Sigmoid colon (tissue), 6 donors: ENCODE measurements at regions not wholly inside any gene's neighbourhood (a gene's known extent, or its start where the extent isn't known, plus 50 kb on each side); places are given as distances from the start of the nearest gene placed in this dataset.

Source experiments
- DNase-seq: peaks from one replicate; pipeline ENCODE4 v3.0.0-alpha.2; 2019
- H3K27ac ChIP-seq, 4 donors: fragments of 200-600 bp; sonication (generic); one replicate each; pipeline ENCODE4 v1.5.1; 2016 to 2019; ENCODE audit warnings: mild to moderate bottlenecking in 1 of 4
- H3K27me3 ChIP-seq, 3 donors: fragments of 200-600 bp; sonication (generic); one replicate each; pipeline ENCODE4 v1.5.1; 2019; ENCODE audit warnings: mild to moderate bottlenecking in 1 of 3
- H3K36me3 ChIP-seq, 4 donors: fragments of 200-600 bp; sonication (generic); one replicate each; pipeline ENCODE4 v1.5.1; 2016 to 2019
- H3K4me1 ChIP-seq, 4 donors: fragments of 200-600 bp; sonication (generic); one replicate each; pipeline ENCODE4 v1.5.1; 2017 to 2019
- H3K4me3 ChIP-seq, 4 donors: fragments of 200-600 bp; sonication (generic); one replicate each; pipeline ENCODE4 v1.5.1; 2017 to 2019; ENCODE audit warnings: mild to moderate bottlenecking in 2 of 4, moderate library complexity in 1 of 4
- H3K9me3 ChIP-seq, 4 donors: fragments of 200-600 bp in 3 of 4; sonication (generic) in 3 of 4; one replicate each; pipeline versions ENCODE4 v1.5.1 to v1.6.1; 2013 to 2019
- EP300 ChIP-seq, 4 donors: sonication (generic); formaldehyde crosslinking; IDR thresholded peaks; one replicate each; pipeline ENCODE4 v1.6.1; 2017; ENCODE audit warnings: antibody characterized with exemption in 4 of 4
- POLR2A ChIP-seq, 2 donors: fragments of 450-650 bp; IDR thresholded peaks; one replicate each; pipeline ENCODE4 v1.6.1; 2016; ENCODE audit warnings: antibody characterized with exemption in 2 of 2, mild to moderate bottlenecking in 2 of 2, moderate library complexity in 2 of 2
- POLR2AphosphoS5 ChIP-seq, 4 donors: sonication (generic); formaldehyde crosslinking; IDR thresholded peaks; one replicate each; pipeline ENCODE4 v1.6.1; 2017; ENCODE audit warnings: antibody characterized with exemption in 4 of 4
- WGBS, 2 donors: extraction: QIAGEN DNeasy Blood & Tissue Kit; methylation state at CpG; one replicate each; pipeline ENCODE4 v1.1.7; 2013; 5-methylcytosine and 5-hydroxymethylcytosine counted together
- intact Hi-C: fragments of 100-400 bp; cut with DNase I; formaldehyde crosslinking; loops from one replicate; pipeline ENCODE4 v1.15.1; 2023
- TF ChIP-seq, protein P1 (sequence below), 4 experiments: fragments of 450-650 bp in 3 of 4; fragments of 200-600 bp in 1 of 4; IDR thresholded peaks; one replicate each; pipeline ENCODE4 v1.5.1; 2016 to 2019; ENCODE audit warnings: antibody characterized with exemption in 4 of 4, mild to moderate bottlenecking in 3 of 4, moderate library complexity in 2 of 4
- donor health status: healthy with polysubstance abuse.
- donor health status: healthy.

DNA sequence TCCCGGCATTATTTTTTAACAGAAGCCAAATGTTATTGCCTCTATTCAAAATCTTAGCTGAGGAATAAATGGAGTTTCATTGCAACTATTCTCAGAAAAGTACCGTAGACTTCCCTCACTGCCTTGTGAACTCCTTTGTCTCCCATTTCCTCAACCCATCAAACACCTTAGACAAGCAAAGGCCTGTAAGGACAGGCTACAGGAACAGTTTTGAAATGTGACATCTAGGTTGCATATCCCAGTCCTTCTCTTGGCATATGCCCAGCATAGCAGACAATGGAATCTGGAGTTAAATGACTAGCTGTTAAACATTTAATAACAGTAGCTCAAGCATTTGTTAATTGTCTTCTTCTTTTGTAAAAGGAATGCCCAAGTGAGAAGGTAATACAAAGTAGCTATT, 1371.7 kb downstream of the STIM2 start:
- no peak for TF ChIP-seq POLR2AphosphoS5 (IDR thresholded peaks at IDR 0.05)
- no peak for TF ChIP-seq EP300 (IDR thresholded peaks at IDR 0.05)
- no peak for TF ChIP-seq POLR2A (IDR thresholded peaks at IDR 0.05)
- TF ChIP-seq, protein P1, sequence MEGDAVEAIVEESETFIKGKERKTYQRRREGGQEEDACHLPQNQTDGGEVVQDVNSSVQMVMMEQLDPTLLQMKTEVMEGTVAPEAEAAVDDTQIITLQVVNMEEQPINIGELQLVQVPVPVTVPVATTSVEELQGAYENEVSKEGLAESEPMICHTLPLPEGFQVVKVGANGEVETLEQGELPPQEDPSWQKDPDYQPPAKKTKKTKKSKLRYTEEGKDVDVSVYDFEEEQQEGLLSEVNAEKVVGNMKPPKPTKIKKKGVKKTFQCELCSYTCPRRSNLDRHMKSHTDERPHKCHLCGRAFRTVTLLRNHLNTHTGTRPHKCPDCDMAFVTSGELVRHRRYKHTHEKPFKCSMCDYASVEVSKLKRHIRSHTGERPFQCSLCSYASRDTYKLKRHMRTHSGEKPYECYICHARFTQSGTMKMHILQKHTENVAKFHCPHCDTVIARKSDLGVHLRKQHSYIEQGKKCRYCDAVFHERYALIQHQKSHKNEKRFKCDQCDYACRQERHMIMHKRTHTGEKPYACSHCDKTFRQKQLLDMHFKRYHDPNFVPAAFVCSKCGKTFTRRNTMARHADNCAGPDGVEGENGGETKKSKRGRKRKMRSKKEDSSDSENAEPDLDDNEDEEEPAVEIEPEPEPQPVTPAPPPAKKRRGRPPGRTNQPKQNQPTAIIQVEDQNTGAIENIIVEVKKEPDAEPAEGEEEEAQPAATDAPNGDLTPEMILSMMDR (IDR thresholded peaks at IDR 0.05), result no peak
- intact Hi-C loops, result no loop called here

DNA sequence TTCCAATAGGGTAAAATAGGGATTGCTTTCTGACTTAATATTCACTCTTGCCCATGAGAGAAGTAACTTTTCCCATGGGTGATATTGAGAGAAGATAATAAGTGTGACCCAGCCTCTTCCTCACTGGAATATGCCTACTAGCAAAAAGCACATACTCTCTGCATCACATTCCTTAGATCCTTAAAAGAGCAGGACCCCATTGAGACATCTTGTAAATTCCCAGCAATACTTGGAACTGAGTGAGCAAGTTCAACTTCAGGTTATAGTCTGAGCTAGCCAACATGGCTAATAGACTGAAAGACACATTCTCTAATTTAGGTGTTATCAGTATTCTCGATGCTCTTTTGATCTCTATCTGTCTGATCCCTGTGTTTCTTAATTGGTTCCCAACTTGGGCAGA, 1372.3 kb downstream of the STIM2 start:
- Histone ChIP-seq H3K27ac (no peak overlapping the region), H3K4me1 (peaks cover 0 to 24% (median 13%) of the 10 kb centered on the region in 4 donors), H3K9me3 (no peaks in the 10 kb centered on the region), H3K4me3 (no peak overlapping the region), H3K27me3 (no peaks in the 10 kb centered on the region), H3K36me3 (no peaks in the 10 kb centered on the region)
- no peak for TF ChIP-seq POLR2AphosphoS5 (IDR thresholded peaks at IDR 0.05)
- no peak for TF ChIP-seq EP300 (IDR thresholded peaks at IDR 0.05)
- TF ChIP-seq, protein P1 (IDR thresholded peaks at IDR 0.05), result no peak
- no peak for TF ChIP-seq POLR2A (IDR thresholded peaks at IDR 0.05)
- DNase-seq, result no peak
- 65 to 75% methylated on average over 1 of the region's 1 CpG for WGBS, 2 donors
- intact Hi-C loops, result no loop called here

More for the DNA sequence above, 1371.7 kb downstream of the STIM2 start:
- Histone ChIP-seq H3K4me1 (peaks cover 0 to 30% (median 13%) of the 10 kb centered on the region in 4 donors), H3K27ac (no peak overlapping the region), H3K36me3 (no peaks in the 10 kb centered on the region), H3K9me3 (no peaks in the 10 kb centered on the region), H3K4me3 (no peak overlapping the region), H3K27me3 (no peaks in the 10 kb centered on the region)
- DNase-seq, result no peak
- 65 to 70% methylated on average over 2 of the region's 2 CpGs for WGBS, 2 donors

DNA sequence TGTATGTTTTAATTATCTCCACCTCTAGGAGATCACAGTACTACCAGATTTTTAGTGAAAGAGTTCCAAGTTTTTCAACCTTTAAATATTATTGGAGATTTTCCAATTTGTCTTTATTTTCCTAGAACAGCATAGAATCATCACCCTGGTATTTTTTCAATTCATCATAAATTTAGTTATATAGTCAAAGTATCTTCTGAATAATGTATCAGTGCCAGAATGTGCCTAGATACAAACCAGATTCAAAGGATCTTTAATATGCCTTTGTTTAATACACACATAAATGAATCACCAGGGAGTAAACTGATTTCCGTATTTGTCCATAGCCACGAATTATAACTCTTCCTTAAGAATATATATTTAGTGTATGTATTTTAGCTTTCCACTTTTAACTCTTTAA, 1373.1 kb downstream of the STIM2 start:
- no peaks in the 10 kb centered on the region for H3K9me3 ChIP-seq
- no peak for DNase-seq
- H3K4me1 ChIP-seq, result peaks cover 0 to 20% (median 12%) of the 10 kb centered on the region in 4 donors
- H3K27ac ChIP-seq, result no peak overlapping the region
- intact Hi-C loops, result no loop called here
- H3K4me3 ChIP-seq, result no peak overlapping the region
- H3K27me3 ChIP-seq, result no peaks in the 10 kb centered on the region
- TF ChIP-seq POLR2A (IDR thresholded peaks at IDR 0.05) (no peak), POLR2AphosphoS5 (IDR thresholded peaks at IDR 0.05) (no peak), EP300 (IDR thresholded peaks at IDR 0.05) (no peak)
- TF ChIP-seq, protein P1 (IDR thresholded peaks at IDR 0.05), result no peak
- no peaks in the 10 kb centered on the region for H3K36me3 ChIP-seq
- 53 to 70% methylated on average over 2 of the region's 2 CpGs for WGBS, 2 donors

DNA sequence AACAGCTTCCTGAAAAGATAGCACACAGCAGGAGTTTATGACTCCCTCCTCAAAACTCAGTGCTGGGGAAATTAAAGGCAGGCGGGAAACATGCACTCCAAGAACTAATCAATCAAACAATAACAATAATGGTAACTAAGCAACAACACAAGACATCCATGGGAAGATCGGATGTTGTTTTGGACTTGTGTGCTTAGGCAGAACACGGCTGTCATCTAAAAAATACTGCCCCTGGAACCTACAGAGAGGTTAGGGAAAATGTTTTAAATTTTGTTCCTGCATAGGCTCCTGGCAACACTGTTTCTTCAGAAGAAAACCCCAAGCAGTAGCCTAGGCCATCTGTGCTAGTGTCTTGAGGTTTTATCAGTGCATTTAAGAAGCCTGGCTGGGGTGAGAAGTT, 1378.2 kb downstream of the STIM2 start:
- DNase-seq, result no peak
- 34 to 36% methylated on average over 3 of the region's 3 CpGs for WGBS, 2 donors
- intact Hi-C loops, result no loop called here
- no peak for TF ChIP-seq POLR2A (IDR thresholded peaks at IDR 0.05)
- TF ChIP-seq POLR2AphosphoS5 (IDR thresholded peaks at IDR 0.05), result no peak
- no peak for TF ChIP-seq EP300 (IDR thresholded peaks at IDR 0.05)
- TF ChIP-seq, protein P1 (IDR thresholded peaks at IDR 0.05), result no peak
- H3K36me3 ChIP-seq, result no peaks in the 10 kb centered on the region
- no peak overlapping the region for H3K27ac ChIP-seq
- H3K9me3 ChIP-seq, result no peaks in the 10 kb centered on the region
- H3K4me3 ChIP-seq, result no peak overlapping the region
- H3K27me3 ChIP-seq, result no peaks in the 10 kb centered on the region
- H3K4me1 ChIP-seq, result peaks cover 0 to 9% (median 3%) of the 10 kb centered on the region in 4 donors

DNA sequence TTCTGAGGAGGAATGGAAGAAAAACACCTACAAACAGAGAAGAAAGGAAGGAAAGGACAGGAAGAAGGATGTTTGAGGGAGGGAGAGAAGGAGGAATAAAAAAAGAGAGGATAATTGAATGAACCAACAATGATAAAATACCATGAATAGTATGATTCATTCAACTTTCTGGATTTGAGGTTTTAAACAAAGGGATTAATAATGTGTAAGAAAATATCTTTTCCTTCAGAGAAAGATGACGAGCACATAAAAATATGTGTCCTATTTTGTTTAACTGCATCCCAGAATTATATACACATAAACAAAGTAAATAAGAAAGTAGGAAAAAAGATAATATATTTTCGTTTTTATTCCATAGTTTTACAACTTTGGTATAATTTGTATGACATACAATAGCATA, 1380.4 kb downstream of the STIM2 start:
- Histone ChIP-seq H3K4me1 (peaks cover 0 to 5% (median 2%) of the 10 kb centered on the region in 4 donors), H3K27ac (no peak overlapping the region), H3K9me3 (no peaks in the 10 kb centered on the region), H3K36me3 (no peaks in the 10 kb centered on the region), H3K27me3 (no peaks in the 10 kb centered on the region), H3K4me3 (no peak overlapping the region)
- TF ChIP-seq POLR2A (IDR thresholded peaks at IDR 0.05) (no peak), POLR2AphosphoS5 (IDR thresholded peaks at IDR 0.05) (no peak), EP300 (IDR thresholded peaks at IDR 0.05) (no peak)
- TF ChIP-seq, protein P1 (IDR thresholded peaks at IDR 0.05), result no peak
- 47 to 58% methylated on average over 2 of the region's 2 CpGs for WGBS, 2 donors
- no peak for DNase-seq
- intact Hi-C loops, result no loop called here
